ENCODE measurements at regions not wholly inside any gene's neighbourhood (a gene's known extent, or its start where the extent isn't known, plus 50 kb on each side); places are given as distances from the start of the nearest gene placed in this dataset.

- Histone ChIP-seq H3K4me3 (no peak overlapping the region), H3K9me3 (no peaks in the 10 kb centered on the region), H3K36me3 (no peaks in the 10 kb centered on the region), H3K27ac (no peak overlapping the region), H3K4me1 (no peaks in the 10 kb centered on the region), H3K27me3 (no peaks in the 10 kb centered on the region)
- 66 to 81% (median 71%) methylated on average over 3 of the region's 3 CpGs for WGBS, 5 donors
- intact Hi-C loops (cut with DNase I; ENCODE audit: low total_unique reads): no loop called here
- no peak for DNase-seq
- no peak for TF ChIP-seq POLR2AphosphoS5 (IDR thresholded peaks at IDR 0.05)
- TF ChIP-seq POLR2A (IDR thresholded peaks at IDR 0.05): no peak
- no peak for TF ChIP-seq EP300 (IDR thresholded peaks at IDR 0.05)
- TF ChIP-seq CTCF (IDR thresholded peaks at IDR 0.05): no peak
These were observed 303.1 kb downstream of the DMRT2 start for GRCh38 chr9:1353291-1353690.

- Histone ChIP-seq H3K4me3 (no peak overlapping the region), H3K9me3 (no peaks in the 10 kb centered on the region), H3K27me3 (no peaks in the 10 kb centered on the region), H3K27ac (no peak overlapping the region), H3K36me3 (no peaks in the 10 kb centered on the region), H3K4me1 (no peaks in the 10 kb centered on the region)
- 59 to 83% (median 72%) methylated on average over 5 of the region's 5 CpGs for WGBS, 5 donors
- intact Hi-C loops (cut with DNase I; ENCODE audit: low total_unique reads): no loop called here
- DNase-seq: no peak
- TF ChIP-seq CTCF (IDR thresholded peaks at IDR 0.05) (no peak), POLR2A (IDR thresholded peaks at IDR 0.05) (no peak), POLR2AphosphoS5 (IDR thresholded peaks at IDR 0.05) (no peak), EP300 (IDR thresholded peaks at IDR 0.05) (no peak)
These were observed 303.9 kb downstream of the DMRT2 start for GRCh38 chr9:1354086-1354485.

GRCh38 chr9:1354606-1355005 is 304.4 kb downstream of the DMRT2 start:
- Histone ChIP-seq H3K27me3 (no peaks in the 10 kb centered on the region), H3K4me1 (no peaks in the 10 kb centered on the region), H3K9me3 (no peaks in the 10 kb centered on the region), H3K27ac (no peak overlapping the region), H3K36me3 (no peaks in the 10 kb centered on the region), H3K4me3 (no peak overlapping the region)
- no peak for TF ChIP-seq CTCF (IDR thresholded peaks at IDR 0.05)
- no peak for TF ChIP-seq EP300 (IDR thresholded peaks at IDR 0.05)
- TF ChIP-seq POLR2AphosphoS5 (IDR thresholded peaks at IDR 0.05): no peak
- no peak for TF ChIP-seq POLR2A (IDR thresholded peaks at IDR 0.05)
- intact Hi-C loops (cut with DNase I; ENCODE audit: low total_unique reads): no loop called here
- no peak for DNase-seq
- WGBS, 5 donors: 78 to 94% (median 91%) methylated on average over 4 of the region's 4 CpGs

- no peak for DNase-seq
- Histone ChIP-seq H3K27ac (no peak overlapping the region), H3K27me3 (no peaks in the 10 kb centered on the region), H3K4me1 (no peaks in the 10 kb centered on the region), H3K9me3 (no peaks in the 10 kb centered on the region), H3K36me3 (no peaks in the 10 kb centered on the region), H3K4me3 (no peak overlapping the region)
- TF ChIP-seq POLR2A (IDR thresholded peaks at IDR 0.05): no peak
- TF ChIP-seq EP300 (IDR thresholded peaks at IDR 0.05): no peak
- no peak for TF ChIP-seq CTCF (IDR thresholded peaks at IDR 0.05)
- TF ChIP-seq POLR2AphosphoS5 (IDR thresholded peaks at IDR 0.05): no peak
- WGBS, 5 donors: 68 to 81% (median 74%) methylated on average over 1 of the region's 1 CpG
- intact Hi-C loops (cut with DNase I; ENCODE audit: low total_unique reads): no loop called here
These were observed 305.5 kb downstream of the DMRT2 start for GRCh38 chr9:1355656-1356055.

Measured in stomach (tissue), 8 donors.